ENCODE measurements at regions not wholly inside any gene's neighbourhood (a gene's known extent, or its start where the extent isn't known, plus 50 kb on each side); places are given as distances from the start of the nearest gene placed in this dataset.

- TF ChIP-seq CTCF (IDR thresholded peaks at IDR 0.05) (no peak), POLR2AphosphoS5 (IDR thresholded peaks at IDR 0.05) (no peak)
Observed at GRCh38 chr18:42582266-42582665, 533.2 kb downstream of the RIT2 start.
